HPDE6-E6E7 (cell line): ENCODE measurements at regions not wholly inside any gene's neighbourhood (a gene's known extent, or its start where the extent isn't known, plus 50 kb on each side); places are given as distances from the start of the nearest gene placed in this dataset.
A peak's percentile ranks its signal among the peaks of the same experiment; 100 is the strongest.
"Not testable (repeated sequence)": the region's sequence is repeated elsewhere in the genome, so short reads cannot be mapped to it uniquely, and the experiment has no call there.

Experiments
- DNase-seq: peaks from one replicate; pipeline ENCODE4 v3.0.0; 2011; ENCODE audit warnings: missing footprints; ENCODE audit errors: extremely low spot score

DNA sequence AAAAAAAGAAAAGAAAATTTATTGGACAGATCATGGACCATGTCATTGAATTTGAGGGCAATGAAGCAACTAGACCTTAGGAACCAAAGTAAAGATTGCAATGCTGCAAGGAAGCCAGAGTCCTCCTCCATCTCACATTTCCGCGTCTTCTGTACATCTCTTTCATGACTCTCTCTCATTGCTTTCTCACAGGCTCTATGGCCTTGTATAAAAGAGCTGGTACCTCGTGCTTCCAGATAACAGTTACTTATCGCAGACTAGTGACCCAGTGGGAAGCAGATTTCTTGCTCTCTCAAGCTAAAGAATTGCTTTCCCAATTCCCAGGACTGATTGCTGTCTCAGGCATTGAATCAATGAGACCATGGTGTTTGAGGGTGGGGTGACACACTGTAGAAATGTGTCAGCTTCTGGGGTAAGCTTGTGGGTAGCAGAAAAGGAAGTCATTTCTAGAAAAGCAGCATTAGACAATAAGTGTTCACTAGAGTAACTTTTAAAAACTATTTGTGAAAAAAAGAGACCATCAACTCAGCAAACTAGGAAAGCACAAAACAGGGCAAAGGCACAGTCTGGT lies 635.3 kb downstream of the UTRN start:
- no peak for DNase-seq

DNA sequence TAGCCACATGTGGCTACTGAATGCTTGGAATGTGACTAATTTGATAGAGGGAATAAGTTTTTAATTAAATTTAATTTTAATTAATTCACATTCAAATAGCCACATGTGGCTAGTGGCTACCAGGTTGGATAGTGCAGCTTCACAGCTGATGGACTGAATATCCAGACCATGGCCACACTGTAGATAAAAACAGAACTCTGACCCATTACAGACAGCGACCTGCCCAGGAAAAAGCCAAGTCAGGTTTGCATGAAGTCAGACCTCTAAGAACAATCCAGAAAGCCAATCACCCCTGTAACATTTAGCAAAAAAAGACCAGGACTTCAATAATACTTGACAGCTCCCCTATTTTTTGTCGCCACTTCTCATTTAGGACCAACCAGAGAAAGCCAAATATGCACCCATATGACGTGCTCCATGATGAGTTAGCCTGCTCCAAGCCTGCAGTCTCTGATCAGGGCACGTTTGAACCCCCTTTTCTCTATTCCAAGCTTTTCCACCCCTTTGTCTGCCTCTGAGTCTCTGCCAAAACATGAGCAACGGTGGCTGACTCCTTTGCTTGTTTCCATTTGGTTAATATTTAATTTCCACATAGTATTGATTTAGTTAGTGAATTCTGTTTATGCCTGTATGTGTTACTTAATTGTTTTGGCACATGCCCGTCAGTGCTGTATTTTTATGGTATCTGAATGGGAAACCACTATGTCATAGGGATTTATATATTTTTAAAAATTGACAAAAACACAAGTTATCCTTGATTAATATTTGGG lies 636.3 kb downstream of the UTRN start:
- DNase-seq = no peak

DNA sequence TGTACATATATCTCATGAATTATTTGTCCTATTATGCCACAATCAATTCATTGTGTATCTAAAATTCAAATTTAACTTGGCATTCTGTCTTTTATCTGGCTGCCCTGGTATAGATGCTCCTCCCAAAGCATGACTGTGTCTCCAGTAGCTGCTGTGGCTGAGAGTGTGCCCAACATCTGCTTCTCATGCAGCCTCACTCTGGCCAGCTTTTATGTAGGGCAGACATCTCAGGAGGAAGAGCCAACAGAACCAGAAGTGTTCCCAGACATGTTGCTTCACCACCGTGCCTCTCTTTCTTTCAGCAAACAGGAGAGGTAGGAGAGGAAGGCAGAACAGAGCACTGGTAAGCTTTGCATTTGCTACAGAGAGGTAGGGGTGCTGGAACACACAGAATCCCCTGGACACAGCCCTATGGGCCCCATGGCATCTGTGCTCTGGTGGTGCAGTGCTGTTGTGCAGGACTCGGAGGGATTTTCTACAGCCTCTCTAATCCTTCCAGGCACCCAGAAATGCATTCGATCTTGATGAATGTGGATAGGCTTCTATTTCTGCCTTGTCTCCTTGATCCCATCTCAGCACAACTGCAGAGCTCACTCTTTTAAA lies 637.1 kb downstream of the UTRN start:
- no peak for DNase-seq

DNA sequence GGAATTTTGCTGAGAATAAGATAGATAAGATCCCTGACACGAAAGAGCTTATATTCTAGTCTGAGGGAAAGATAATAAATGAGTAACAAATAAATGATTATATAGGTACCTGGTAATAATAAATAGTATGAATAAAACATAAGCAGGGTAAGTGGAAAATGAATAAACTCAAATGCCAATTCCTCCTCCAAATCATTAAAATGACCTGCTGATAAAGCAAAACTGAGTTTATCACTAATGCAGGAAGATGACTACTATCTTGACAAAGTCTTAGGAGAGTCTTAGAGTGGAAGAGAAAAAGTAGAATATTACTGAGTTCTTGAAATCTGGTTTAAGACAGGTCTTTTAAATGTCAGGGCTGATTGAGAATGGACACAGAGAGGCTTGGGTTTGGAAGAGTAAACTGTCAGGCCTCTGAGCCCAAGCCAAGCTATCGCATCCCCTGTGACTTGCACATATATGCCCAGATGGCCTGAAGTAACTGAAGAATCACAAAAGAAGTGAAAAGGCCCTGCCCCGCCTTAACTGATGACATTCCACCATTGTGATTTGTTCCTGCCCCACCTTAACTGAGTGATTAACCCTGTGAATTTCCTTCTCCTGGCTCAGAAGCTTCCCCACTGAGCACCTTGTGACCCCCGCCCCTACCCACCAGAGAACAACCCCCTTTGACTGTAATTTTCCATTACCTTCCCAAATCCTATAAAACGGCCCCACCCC lies 637.8 kb downstream of the UTRN start:
- not testable (repeated sequence) for DNase-seq

DNA sequence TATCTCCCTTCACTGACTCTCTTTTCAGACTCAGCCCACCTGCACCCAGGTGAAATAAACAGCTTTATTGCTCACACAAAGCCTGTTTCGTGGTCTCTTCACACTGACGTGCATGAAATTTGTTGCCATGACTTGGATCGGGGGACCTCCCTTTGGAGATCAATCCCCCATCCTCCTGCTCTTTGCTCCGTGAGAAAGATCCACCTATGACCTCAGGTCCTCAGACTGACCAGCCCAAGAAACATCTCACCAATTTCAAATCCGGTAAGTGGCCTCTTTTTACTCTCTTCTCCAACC lies 638.3 kb downstream of the UTRN start:
- DNase-seq = not testable (repeated sequence)

DNA sequence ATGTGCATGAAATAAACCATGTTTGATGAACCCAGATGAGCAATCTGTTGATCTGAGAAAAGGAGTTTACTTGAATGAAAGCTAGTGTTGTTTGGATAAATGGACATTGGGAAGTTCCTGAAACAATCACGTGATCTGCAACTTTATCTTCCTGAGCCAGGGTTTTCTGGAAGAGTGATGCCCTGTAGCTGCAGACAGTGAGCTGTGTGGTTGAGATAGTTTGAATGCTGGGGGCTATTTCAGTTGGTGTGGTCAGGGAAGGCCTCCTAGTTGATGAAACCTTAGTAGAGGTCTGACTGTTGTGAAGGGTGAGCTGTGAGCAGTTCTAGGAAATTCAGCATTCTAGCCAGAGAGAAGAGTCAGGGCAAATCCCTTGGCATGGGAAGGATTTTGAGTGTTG lies 643.7 kb downstream of the UTRN start:
- DNase-seq = no peak

DNA sequence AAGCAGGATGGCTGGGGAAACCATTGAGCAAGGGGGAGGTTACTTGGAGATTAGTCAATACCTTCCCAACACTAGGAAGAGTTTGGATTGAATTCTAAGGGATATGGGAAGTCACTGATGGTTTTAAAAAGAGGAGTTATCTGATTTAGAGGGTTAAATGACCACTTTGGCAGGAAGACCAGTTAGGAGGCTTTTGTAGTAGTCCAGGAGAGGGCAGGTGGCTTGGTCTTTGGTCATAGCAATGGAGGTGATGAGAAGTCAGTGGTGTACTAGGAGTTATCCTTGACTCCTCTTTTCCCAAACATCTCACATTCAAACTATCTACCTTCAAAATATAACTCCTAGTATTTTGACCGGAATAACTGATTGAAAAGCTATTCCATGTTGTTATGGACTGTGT lies 644.1 kb downstream of the UTRN start:
- no peak for DNase-seq

DNA sequence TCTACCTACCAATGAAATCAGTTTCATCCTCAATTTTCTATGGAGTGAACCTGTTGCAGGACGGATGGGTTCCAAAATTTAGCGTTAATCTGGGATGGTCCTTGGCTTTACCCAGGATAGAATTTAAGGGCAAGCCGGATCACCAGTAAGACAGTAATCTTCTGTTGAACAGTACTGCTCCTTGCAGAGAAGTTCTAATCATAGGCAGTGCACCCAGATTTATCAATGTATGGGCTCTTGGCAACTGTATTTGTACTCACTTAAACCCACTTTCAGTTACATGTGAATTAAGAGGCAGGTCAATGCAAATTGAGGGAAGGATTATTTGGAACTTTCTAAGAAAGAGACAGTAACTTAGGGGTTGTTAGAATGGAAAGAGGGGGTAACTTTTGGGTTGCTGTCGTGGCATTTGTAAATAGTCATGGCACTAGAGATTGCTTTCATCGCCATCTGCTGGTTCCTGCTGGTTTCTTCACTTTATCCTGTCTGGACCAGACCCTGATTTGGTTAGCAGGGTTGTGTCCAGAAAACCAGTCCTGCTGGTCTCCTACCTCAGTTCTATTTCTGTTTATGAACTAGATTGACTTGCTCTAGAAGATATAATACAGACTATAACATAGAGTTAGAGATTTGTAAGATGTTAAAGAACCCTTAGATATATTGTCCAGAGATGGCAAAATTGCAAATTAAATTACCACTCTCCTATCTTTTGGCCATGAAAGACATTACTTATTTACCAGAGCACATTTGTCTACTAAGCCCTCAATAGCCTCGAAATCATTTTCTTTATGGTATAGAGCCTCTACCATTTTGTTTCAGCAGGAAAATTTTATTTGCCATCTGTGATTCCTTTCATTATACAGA lies 646.3 kb downstream of the UTRN start:
- DNase-seq = peak; percentile 23

DNA sequence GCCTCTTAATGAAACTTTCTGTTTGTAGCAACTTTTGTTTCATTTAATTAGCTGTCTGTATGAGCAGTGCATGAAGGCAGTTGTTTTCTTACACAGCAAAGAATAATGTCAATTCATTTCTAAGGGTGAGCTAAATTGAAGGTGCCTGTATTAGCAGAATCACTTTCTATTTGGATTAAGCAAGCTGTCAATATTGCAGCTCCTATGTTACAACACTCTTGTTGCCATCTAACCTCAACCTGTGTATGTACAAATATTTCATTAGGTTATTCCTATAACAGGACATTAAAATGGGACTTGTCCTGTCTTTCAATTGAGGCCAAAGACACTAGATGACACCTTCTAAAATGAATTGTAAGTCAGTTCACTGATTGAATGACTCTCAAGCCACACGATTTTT lies 647.5 kb downstream of the UTRN start:
- DNase-seq = no peak

DNA sequence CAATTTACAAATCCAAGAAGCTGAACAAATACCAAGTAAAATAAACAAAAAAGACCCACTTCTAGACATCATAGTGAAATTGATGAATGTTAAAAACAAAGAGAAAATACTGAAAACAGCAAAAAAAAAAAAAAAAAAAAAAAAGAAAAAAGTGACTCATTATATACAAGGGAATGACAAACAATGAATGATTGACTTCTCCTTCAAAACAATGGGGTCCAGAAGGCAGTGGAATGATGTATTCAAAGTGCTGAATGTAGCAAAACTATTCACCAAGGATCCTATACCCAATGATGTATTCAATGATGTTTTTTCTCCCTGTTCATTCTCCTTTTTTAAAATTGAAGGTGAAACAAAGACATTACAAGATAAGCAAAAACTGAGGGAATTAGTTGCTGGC lies 650.0 kb downstream of the UTRN start:
- DNase-seq = no peak

DNA sequence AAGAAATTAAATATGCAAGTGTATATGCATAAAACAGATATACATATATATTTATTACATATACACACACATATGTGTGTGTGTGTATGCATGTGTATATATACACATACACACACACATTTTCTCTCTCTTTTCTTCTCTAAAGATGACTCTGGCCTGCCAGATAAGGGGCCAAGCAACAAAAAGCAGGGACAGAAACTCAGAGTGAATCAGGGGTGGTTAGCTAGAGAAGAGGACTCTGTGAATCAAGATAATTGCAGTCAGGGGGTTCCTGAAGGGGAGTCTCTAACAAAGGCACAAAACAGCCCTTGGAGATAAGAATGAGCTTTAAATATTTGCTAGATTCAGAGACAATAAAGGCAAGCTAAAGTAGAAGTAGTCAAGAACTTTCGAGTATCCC lies 650.5 kb downstream of the UTRN start:
- no peak for DNase-seq

DNA sequence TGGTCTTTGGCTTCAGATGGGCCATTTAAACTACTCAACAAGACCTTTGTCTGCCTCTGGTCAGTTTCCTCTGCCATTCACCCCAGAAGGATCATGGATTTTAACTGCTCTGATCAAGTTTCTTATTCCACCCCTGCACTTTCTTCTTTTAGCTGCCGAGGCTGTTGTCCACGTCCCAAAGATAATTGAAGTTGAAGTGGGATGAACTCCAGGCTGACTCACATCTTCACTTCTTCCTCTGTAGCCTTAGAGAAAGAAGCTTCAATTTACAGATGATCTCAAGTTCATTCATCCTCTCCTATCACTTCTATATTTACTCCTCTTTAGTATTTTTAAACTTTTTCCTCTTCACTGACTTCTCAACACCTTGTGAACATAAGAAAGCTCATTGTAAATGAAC lies 651.6 kb downstream of the UTRN start:
- DNase-seq = no peak

DNA sequence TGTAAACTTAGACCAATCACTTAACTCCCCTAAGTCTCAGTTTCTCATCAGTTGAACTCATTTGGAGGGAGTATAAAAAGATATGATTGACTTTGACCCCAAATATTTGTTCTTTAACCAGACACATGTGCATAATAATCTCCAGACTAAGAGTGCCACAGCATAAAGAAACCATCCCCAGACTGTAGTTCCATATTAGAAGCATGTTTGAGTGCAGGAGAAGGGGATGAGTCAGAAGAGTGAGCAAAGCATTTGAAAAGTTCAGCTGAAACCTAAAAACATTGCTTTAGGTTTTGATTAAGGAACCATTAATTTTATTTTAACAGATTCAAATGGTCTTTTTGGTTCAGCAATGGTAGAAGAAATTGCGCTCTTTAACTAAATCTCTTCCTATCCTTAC lies 654.8 kb downstream of the UTRN start:
- DNase-seq = no peak

DNA sequence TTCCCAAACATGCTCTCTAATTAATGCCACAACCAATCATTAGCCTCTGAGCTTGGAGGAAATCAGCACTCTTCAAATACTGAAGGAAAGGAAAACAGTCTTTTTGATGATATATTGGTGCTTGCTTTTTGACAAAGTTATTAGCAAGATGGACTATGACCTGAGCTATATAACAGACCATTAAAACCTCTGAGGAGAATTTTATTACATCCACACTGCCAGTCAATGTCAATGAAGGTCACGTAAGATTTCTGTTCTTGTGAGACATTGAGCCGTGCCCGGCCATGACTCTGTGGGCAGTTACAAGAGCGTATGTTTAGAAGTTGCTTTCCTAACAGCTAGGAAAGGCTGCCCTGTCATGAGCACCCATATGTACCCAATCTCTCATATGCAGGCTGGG lies 659.0 kb downstream of the UTRN start:
- DNase-seq = no peak

DNA sequence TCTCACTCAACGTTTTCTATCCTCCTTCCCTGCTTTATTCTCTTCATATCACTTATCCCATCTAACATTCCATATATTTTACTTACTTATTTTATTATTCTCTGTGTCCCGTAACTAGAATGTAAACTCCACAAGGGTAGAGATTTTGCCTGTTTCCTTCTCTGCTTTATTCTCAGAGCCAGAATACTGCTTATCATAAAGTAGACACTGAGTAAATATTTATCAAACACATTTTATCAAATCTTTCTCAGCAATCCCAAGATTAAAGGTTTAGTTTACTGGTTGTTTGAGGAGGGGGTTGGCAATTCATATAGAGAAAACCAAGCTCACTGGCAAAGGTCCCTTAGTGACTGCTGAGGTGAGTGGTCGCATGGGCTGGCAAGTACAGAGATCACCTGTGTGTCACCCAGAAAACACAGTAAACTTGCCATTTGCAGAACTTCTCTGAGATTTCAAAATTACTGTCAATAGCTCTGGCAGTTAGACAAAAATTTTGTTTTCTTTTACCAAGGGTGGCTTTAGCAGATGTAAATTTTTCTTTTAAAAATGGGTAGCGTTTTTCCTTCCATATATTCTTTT lies 662.4 kb downstream of the UTRN start:
- no peak for DNase-seq

DNA sequence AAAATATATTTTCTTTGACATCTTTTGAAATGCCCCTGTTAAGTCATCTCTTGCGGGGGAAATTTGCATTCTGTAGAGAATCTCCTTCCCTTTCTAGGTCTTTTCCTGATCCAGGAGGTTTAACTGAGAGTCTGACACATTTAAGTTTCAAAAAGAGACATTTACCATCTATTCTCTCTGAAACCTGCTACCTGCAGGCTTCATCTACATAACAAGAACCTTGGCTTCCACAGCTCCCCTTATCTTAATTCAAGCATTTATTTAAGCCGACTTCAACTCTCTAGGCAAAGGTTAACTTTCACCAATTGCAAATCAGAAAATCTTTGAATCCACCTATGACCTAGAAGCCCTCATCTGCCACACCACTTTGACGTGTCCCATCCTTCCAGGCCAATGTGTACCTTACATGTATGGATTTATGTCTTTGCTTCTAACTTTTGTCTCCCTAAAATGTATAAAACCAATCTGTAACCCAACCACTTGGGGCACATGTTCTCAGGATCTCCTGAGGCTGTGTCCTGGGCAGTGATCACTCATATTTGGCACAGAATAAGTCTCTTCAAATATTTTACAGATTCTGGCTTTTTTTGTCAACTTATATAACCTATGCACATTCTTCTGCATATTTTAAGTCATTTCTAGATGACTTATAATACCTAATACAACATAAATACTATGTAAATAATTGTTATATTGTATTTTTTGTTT lies 666.7 kb downstream of the UTRN start:
- no peak for DNase-seq

DNA sequence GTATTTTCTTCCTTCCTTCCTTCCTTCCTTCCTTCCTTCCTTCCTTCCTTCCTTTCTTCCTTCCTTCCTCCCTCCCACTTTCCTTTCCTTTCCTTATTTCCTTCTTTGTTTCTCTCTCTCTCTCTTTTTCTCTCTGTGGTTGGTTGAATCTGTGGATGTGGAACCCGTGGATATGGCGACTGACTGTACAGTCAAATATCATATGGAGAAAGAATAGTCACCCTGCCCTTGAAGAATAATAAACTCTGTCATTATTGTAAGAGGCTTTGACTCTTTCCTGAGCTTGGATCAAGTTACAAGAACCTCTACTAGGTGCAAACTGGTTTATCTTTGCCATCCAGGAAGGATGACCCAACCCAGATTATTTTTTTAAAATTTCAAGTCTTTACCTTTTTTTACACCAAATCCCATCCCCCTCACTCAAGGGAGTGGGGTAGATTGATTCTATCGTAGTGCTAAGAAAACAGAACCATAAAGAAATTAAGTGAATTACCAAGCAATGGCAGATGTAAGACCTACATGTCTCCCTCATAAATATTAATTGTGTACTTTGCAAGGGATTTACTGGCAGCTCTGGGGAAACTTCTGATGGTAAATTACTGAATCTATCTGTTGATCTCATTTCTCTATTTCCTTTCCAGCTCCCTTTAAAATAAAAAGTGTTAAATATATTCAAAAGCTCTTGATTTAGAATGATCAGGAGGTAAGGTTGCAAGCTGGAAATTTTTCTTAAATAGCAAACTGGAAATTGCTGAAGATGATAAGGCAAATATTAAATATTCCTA lies 667.5 kb downstream of the UTRN start:
- DNase-seq = no peak

DNA sequence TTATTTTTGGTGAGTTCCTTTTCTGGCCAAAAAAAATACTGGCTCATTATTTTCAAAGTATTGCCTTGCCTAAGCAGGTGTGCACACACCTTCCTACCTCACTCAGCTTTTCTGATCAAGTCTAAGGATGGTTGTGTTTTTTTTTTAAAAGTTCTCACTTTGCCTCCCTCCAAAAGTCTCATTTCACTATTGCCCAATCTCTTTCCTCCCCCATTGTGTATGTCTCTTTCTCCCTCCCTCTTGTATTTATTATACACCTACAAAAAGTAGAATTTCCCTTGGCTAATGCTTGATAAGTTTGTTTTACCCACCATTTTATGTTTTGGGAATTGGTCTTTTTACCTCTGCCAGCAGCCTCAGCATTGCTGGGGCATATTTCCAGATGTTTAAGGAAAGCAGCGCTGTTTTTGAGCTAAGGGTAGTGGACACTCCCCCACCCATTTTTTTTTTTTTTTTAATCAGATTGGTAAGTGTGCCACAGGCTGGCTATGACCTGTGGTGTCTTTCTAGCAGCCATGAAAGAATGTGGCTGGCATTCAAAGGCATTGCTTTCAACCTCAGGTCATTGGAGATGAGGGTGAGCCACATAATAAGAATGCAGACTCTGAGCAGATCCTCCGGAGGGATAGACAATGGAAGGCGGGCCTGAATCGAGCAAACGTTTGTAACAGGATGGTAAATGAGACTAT lies 668.6 kb downstream of the UTRN start:
- peak; percentile 64 for DNase-seq

DNA sequence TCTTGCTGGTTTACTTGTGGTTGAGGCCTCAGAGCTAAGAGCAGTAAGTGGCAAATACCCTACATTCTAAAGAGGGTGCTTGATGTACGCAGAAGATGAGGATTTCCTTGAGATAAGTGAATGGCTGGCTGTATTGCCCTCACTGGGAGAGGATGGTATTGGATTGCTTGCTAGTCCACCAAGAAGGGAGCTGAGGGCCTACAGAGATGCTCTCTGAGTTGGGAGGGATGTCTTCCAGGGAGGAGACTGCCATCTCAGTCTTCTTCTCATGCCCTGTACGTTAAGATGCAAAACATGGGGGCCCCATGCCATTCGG lies 669.1 kb downstream of the UTRN start:
- DNase-seq = no peak

DNA sequence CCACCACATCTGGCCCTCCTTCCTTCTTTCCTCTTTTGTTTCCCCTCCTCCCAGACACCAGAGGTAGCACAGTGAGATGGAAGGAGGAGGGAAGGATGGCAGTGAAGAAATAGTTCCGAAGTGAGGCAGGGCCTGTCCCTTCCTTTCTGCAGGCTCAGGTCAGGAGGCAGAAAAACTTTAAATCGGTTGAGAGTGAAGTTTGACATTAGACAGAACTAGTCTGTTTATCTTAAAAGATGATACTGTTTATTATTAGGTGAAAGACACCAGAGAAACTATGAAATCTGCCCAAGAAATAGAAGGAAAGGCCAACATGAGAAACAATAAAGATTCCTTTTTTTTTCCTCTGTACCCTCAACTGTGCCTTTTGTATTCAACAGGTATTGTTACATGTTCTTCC lies 670.3 kb downstream of the UTRN start:
- DNase-seq = no peak
